ENCODE measurements at regions not wholly inside any gene's neighbourhood (a gene's known extent, or its start where the extent isn't known, plus 50 kb on each side); places are given as distances from the start of the nearest gene placed in this dataset.

- TF ChIP-seq MAX (IDR thresholded peaks at IDR 0.05; ENCODE audit: low read depth) (no peak), NRF1 (IDR thresholded peaks at IDR 0.05; ENCODE audit: low read depth, low read length) (no peak), CTCF (IDR thresholded peaks at IDR 0.05) (no peak), TCF12 (IDR thresholded peaks at IDR 0.05) (no peak), CHD2 (IDR thresholded peaks at IDR 0.05; ENCODE audit: low read length, partially characterized antibody) (no peak), EZH2phosphoT487 (IDR thresholded peaks at IDR 0.05; ENCODE audit: borderline replicate concordance, low read depth) (no peak), YY1 (IDR thresholded peaks at IDR 0.05; ENCODE audit: low read depth) (no peak), TEAD4 (IDR thresholded peaks at IDR 0.05; ENCODE audit: borderline replicate concordance, insufficient read depth) (no peak)
Observed at GRCh38 chr16:49093939-49094338, 187.7 kb downstream of the CBLN1 start.
